GM18868 (cell line): ENCODE measurements at regions not wholly inside any gene's neighbourhood (a gene's known extent, or its start where the extent isn't known, plus 50 kb on each side); places are given as distances from the start of the nearest gene placed in this dataset.
"Not testable (repeated sequence)": the region's sequence is repeated elsewhere in the genome, so short reads cannot be mapped to it uniquely, and the experiment has no call there.

Experiments used
- ATAC-seq: cut with Tn5 transposase; IDR thresholded peaks from one replicate; pipeline ENCODE4 v1.9.1; 2021; ENCODE audit warnings: mild to moderate bottlenecking, moderate library complexity; ENCODE audit not compliant: unreplicated experiment

DNA sequence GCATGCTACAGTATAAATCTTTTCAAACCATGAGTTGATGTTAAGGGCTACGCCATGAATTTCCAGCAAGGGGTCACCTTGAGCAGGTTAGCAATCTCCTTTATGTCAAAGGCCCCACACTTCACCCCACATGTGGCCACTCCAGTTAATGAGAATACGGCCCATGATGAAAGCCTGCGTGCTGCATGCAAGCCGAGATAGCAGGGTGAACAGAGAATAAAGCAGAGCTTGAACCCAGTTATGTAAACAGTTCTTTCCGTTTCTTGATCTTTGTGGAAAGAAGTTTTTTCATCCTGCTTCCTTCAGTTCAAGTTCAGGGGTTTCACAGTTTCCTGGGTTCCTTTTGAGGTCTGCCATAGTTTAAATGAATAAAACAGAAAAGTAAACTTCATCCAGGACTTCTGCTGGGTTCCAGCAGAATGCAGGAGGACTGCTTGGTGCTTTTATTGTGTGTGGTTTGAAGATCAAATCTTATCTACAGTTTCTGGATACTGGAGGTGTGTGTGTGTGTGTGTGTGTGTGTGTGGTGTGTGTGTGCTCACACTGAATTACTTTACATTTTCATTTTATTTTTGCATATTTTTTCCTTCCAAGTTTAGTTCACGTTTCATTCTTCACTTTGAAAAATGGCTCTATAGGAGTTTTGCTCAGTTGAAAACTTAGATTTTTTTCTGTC, 87.1 kb downstream of the HMHB1 start:
- ATAC-seq, result no peak

DNA sequence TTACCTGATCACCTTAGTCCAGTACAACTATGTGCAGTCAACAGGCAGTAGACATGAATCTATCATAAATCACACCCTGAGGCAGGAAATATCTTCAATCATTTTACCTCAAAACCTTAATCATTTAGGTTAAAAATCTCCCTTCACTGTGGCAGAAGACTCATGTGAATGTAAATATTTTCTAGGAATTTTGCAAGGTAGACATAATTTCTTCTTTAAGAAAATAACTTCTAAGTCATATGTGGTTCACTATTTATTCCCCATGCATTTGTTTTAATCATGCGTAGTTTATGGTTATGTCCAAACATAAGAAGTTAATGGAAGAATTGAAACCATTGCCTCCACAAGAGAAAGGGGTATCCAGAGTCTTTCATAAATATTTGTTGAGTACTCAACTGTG, 97.0 kb downstream of the HMHB1 start:
- no peak for ATAC-seq

DNA sequence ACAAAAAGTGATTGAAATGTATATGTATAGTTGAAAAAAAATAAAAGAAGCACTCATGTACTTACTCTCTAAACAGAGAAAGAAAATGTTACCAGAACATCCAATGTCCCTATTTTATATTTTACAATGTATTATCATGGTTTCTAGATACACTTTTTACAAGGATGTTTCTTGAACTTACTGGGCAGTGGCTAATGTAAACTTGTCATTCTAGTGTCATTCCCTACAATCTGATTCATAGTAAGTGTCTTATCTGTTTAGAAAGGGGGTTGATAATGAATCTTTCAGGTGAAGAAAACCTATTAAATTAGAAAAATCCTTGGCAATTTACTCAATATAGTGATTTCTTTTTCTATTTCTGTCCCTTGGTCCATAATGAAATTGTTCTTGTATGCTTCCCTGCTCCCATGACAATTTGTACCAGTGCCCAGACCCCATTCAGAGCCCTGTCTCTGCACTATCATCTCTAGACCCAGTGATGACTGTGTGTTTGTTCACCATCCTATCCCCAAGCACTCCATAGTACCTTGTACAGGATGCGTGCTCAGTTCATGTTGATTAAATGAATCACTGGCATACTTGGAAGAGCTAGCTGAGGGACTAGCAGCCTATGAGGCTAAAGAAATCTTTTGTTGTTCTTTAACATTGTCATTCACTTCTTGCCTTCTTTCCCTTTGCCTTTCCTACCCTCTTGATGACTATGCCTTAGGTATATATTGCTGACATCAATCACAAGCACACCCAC, 101.2 kb downstream of the HMHB1 start:
- no peak for ATAC-seq

DNA sequence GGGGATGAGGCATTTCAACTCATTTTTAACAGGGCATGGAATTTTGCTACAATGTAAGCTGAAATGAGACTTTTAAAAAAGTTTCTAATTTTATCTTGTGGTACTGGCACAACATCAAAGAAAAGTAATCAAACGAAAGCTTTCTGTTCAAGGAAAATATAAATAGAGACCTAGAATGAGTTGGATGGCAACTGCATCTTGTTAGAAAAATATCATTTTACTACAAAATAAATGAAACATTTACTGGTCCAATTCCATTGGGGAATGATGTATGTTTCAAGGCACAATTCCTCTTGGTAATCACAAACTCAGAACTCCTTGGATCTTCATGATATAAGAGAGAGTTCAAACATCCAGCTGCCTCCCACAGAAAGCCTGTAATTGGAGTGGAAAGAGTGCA, 102.8 kb downstream of the HMHB1 start:
- no peak for ATAC-seq

DNA sequence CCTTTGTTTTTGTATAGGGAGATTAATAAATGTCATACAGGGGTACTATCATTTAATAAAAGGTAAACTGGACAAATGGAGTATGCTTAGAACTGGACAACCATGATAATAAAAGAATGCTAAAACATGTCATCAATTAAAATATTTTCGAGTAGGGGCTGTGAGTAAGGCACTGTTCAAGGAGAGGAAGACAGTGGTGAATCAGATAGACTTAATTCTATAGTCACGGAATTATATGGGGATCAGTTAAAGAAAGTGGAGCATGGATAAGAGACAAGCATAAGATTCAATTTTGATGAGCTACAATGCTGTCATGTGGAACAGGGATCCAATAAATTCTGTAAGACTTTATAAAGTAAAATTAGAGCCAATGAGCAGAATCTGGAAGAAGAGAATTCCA, 104.5 kb downstream of the HMHB1 start:
- ATAC-seq, result no peak

DNA sequence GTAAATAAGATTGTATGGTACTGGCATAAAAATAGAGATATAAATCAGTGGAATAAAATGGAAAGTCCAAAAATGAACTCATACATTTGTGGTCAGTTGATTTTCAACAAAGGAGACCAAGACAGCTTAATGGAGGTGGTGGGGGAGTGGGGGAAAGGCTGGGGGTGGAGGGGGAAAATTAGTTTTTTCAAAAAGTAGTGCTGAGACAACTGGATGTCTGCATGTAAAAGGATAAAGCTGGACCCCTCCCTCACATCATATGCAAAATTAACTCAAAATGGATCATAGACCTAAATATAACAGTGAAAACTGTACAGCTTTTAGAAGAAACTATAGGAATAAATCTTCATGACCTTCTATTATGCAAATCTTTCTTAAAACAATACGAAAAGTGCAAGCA, 107.0 kb downstream of the HMHB1 start:
- no peak for ATAC-seq

DNA sequence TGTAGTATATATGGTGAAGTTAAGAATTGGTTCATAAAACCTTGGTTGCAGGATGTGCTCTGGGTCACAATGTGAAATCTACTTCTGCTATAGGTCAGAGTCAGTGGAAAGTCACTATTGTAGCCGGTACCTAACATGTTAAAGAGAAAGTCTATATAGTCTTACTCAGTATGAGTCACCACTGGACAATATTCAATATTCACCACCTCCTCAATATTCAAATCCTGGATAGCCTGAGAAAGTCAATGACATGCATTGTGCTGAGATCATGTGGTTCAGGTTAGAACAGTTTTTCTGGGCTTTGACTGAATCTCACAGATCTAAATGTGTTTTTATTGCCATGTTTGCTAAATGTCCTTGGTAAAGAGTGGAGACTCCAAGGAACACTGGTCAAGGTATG, 108.8 kb downstream of the HMHB1 start:
- ATAC-seq, result no peak

DNA sequence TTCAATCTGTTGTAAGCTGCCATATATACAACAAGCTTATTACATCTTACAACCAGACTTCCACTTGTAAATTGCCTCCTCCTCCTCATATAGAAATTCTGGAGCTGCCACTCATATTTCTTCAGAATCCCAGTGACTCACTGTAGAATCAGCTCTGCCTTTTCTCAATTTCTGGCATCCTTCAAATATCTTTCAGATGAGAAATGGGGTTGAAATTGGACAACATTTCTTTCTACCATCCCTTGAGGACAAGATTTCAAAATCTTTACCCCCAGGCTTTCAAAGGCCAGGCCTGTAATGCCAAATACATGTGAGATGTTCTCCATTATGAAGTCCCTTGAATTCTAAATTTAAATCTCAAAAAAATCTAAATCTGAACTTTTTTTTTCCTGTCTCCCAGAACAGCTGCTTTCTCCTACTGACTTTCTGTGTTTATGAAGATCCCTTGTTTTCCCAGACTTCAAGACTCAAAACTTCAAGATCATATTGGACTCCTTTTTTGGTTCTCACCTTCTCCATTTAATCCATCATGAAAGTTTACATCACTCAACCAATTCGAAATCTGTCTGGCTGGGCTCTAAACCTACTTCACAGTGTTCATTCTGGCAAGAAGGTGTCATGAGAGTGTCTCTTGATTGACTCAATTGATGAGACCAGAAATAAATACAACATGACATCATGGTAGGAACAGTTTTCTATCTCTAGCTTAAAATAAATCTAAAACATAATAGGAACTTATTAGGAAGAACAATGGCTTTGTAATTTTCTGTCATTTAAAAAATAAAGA, 109.8 kb downstream of the HMHB1 start:
- no peak for ATAC-seq

DNA sequence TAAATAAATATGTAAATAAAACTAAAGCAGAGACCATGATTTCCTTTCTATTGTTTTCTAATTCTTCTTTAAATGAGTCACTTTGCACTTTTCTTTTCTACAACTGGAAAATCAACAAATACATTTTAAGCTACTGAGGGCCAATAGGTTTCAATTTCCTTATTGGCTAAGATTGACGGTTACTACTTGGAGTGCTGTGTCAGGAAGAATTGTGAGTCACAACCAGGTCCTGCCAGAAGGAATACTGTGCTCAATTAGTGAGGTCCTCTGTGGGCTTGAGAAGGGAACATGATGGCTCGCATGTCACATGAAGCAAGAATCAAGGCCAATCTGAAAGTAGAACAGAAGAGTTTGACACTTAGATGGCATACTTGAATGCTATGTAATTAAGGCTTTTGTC, 110.8 kb downstream of the HMHB1 start:
- ATAC-seq, result no peak

DNA sequence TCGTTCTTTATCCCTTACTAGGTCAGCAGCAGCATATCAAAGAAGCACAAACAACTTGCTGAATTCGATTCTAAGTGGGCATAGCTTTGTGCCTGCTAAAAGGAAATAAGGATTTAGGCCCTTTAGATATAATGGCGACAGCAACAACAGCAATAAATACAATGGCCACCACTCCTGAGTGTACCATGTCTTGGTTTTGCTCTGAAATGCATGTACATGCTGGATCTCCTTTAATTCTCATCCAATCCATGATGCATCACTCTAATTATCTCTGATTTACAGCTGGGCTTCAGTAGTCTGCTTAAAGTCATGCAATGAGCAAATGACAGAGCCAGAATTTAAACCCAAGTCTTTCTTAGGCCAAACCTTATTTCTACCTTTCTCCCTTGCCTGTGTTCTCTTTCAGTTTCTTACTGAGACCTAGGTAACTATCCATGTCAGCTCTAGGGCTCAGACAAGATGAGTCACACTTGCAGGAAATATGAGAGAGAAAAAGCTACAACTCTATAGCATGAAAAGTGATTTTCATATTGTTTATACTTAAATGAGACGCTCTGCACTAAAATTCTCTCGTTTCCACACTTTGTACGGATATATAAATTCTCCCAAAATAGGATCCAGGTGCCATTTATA, 111.8 kb downstream of the HMHB1 start:
- peak; percentile 94 for ATAC-seq

DNA sequence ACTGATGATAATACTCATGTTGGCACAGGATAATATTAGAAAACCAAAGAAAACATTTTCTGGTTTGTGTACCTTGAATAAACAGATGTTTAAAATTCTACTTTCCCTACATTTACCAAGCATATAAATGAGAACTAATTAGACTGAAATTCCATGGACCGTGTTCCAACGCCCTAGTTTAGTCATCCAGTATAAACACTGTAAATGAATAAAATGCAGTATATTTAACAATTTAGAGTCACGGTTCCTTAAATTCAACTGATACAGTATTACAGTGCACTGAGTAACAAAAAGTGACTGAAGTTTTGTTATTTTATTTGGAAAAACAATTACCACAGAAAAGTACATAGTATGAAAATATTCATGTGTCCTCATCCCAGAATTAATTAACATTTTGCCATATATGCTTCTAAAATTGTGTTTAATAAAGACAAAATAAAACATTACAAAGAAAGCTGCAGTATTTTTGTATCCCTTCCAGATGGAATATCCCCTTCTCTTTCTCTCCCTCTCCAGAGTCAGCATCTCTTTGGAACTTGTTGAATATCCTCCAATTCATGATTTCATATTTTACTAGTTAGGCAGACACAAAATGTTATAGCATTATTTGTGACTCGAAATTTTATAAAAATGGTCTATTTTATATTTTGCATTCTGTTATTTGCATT, 112.5 kb downstream of the HMHB1 start:
- no peak for ATAC-seq

DNA sequence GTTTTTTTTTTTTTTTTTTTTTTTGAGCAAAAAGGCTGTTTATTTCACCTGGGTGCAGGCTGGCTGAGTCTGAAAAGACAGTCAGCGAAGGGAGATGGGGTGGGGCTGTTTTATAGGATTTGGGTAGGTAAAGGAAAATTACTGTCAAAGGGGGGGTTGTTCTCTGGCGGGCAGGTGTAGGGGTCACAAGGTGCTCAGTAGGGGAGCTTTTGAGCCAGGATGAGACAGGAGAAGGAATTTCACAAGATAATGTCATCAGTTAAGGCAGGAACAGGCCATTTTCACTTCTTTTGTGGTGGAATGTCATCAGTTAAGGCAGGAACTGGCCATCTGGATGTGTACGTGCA, 113.0 kb downstream of the HMHB1 start:
- ATAC-seq, result not testable (repeated sequence)

DNA sequence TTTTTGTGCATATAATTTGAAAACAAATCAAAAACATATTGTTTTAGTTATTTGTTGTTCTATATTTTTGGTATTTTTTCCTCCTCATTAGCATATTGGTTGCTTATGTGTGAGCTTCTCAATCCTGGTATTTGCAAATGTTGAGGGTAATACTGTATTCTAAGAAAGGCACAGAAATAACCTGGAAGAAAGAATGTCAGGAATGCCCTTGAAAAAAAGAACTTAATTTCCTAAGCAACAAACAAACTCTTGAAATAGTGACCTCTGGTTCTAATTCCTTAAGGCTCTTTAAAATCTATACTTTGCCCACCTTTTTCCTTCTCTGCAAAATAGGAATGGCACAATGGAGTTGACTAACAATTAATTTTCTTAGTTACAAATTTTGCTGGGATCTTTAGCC, 117.5 kb downstream of the HMHB1 start:
- ATAC-seq, result no peak

DNA sequence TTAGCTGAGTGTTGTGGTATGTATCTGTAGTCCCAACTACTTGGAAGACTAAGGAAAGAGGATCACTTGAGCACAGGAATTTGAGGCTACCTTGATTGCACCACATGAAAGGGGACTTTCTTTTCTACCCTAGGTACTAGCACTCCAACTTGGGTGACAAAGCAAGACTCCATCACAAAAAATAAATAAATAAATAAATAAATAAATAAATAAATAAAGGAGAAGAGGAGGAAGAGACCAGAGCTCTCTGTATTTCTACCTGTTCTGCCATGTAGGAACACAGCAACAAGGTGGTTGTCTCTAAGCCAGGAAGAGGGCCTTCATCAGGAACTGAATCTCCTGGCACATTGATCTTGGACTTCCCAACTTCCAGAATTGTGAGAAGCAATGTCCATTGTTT, 118.6 kb downstream of the HMHB1 start:
- no peak for ATAC-seq

DNA sequence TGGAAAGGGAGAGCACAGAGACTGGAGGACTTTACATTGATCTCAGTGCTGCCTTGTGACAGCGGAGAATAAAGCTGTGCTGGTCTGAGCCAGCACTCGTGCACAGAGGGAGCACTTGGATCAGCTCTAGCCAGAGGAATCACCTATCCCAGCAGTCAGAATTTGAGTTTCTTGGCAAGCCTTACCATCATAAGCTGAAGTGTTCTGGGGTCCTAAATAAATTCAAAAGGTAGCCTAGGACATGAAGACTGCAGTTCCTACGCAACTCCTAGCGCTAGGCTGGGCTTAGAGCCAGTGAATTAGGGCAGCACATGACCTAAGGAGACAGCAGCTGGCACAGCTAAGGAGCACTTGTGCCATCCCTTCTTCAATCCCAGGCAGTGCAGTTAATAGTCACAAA, 119.5 kb downstream of the HMHB1 start:
- no peak for ATAC-seq

DNA sequence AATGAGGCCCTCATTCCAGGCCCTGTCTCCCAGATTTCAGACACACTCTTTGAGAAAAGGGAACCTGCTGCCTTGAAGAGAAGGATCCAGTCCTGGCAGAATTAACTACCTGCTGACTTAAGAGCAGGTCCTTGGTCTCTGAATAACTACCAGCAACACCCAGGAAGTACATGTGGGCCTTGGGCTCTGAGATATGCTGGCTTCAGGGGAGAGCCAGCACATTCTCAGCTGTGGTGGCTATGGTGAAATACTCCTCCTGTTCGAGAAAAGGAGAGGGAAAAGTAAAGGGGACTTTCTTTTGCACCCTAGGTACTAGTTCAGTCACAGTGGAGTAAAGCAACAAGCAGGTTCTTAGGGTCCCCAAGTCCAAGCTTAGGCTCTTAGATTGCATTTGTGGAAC, 120.0 kb downstream of the HMHB1 start:
- no peak for ATAC-seq

DNA sequence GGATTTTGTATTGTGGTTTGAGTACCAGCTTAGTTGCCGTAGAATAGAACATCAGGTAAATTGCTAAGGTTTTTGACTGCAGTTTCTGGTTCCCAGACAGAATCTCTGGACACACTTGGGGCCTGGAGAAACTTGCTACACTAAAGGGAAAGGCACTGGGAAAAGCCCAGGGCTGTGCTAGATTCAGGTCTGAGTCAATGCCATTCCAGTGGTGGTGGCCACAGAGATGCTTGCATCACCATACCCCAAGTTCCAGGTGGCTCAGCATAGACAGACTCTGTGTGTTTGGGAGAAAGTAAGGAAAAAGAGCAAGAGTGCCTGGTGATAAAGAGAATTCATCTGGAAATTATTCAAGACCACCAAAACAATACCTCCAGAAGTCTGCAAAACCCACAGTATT, 120.6 kb downstream of the HMHB1 start:
- no peak for ATAC-seq

DNA sequence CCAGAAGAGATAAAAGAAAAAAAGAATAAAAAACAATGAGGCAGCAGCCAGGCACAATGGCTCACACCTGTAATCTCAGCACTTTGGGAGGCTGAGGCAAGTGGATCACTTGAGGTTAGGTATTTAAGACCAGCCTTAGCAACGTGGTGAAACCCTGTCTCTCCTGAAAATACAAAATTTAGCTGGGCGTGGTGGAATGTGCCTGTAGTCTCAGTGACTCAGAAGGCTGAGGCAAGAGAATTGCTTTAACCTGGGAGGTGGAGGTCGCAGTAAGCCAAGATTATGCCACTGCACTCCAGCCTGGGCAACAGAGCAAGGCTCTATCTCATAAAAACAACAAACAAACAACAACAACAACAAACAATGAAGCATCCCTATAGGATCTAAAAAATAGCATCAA, 121.5 kb downstream of the HMHB1 start:
- ATAC-seq, result no peak

DNA sequence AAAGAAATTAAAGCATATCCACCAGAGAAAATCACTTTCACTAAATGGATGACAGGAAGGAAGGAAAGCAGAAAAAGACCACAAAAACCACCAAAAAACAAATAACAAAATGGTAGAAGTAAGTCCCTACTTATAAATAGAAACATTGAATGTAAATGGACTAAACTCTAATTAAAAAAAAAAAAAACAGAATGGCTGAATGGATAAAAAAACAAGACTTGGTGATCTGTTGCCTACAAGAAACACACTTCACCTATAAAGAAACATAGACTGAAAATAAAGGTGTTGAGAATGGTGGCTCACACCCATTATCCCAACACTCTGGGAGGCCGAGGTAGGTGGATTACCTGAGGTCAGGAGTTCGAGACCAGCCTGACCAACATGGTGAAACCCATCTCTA, 122.9 kb downstream of the HMHB1 start:
- ATAC-seq, result no peak

DNA sequence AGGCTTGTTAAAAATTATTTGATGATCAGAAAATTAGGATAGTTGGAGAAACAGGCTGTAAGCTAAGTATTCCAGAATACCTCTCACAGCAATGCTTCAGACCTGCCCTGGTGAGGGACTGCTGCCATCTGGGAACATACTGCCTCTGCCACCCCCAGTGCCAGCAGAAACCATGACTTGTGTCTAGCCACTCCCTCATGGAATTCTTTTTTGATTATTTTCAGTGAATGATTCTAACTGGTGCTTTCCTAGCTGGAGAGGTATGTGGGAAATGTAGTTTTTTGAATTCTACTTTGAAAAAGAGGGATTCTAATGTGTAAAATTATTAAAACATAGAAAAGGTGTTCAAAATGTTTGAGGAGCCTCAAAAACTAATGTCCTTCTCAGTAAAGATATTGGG, 126.3 kb downstream of the HMHB1 start:
- no peak for ATAC-seq

DNA sequence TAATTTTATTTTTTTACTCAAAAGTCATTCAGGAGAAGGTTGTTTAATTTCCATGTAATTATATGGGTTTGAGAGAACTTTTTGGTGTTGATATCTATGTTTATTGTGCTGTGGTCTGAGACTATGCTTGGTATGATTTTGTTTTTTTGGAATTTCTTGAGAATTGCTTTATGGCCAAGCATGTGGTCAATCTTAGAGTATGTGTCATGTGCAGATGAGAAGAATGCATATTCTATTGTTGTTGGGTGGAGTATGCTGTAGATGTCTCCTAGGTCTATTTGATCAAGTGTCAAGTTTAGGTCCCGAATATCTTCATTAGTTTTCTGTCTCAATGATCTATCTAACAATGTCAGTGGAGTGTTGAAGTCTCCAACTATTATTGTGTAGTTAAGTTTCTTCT, 134.9 kb downstream of the HMHB1 start:
- ATAC-seq, result no peak
